ENCODE measurements at regions not wholly inside any gene's neighbourhood (a gene's known extent, or its start where the extent isn't known, plus 50 kb on each side); places are given as distances from the start of the nearest gene placed in this dataset.
A peak's percentile ranks its signal among the peaks of the same experiment; 100 is the strongest.
"Not testable (repeated sequence)": the region's sequence is repeated elsewhere in the genome, so short reads cannot be mapped to it uniquely, and the experiment has no call there.

GRCh38 chr2:64808092-64808491, 154.4 kb upstream of the SERTAD2 start:
- Histone ChIP-seq H3K4me3 (no peak overlapping the region), H3K27me3 (no peaks in the 10 kb centered on the region), H3K36me3 (no peaks in the 10 kb centered on the region), H3K4me1 (peaks cover 9% of the 10 kb centered on the region), H3K27ac (no peak overlapping the region), H4K20me1 (no peaks in the 10 kb centered on the region), H3K9ac (no peak overlapping the region), H3K4me2 (no peak overlapping the region), H3K9me3 (no peaks in the 10 kb centered on the region)
- TF ChIP-seq Cebpa-rat (IDR thresholded peaks at IDR 0.05): no peak

- no peak for TF ChIP-seq Cebpa-rat (IDR thresholded peaks at IDR 0.05)
- Histone ChIP-seq H3K27me3 (no peaks in the 10 kb centered on the region), H3K4me1 (peaks cover 9% of the 10 kb centered on the region), H4K20me1 (no peaks in the 10 kb centered on the region), H3K4me2 (no peak overlapping the region), H3K9ac (no peak overlapping the region), H3K4me3 (no peak overlapping the region), H3K36me3 (no peaks in the 10 kb centered on the region), H3K9me3 (no peaks in the 10 kb centered on the region), H3K27ac (no peak overlapping the region)
These were observed 155.0 kb upstream of the SERTAD2 start for GRCh38 chr2:64808754-64809153.

- Histone ChIP-seq H3K4me1 (peaks cover 9% of the 10 kb centered on the region), H3K9me3 (no peaks in the 10 kb centered on the region), H3K9ac (no peak overlapping the region), H3K27ac (no peak overlapping the region), H3K27me3 (no peaks in the 10 kb centered on the region), H3K4me2 (no peak overlapping the region), H3K4me3 (no peak overlapping the region), H3K36me3 (no peaks in the 10 kb centered on the region), H4K20me1 (no peaks in the 10 kb centered on the region)
- TF ChIP-seq Cebpa-rat (IDR thresholded peaks at IDR 0.05): no peak
These were observed 155.5 kb upstream of the SERTAD2 start for GRCh38 chr2:64809216-64809615.

GRCh38 chr2:64812285-64812684, 158.6 kb upstream of the SERTAD2 start:
- TF ChIP-seq Cebpa-rat (IDR thresholded peaks at IDR 0.05): no peak
- no peak overlapping the region for H3K27ac ChIP-seq
- H3K4me1 ChIP-seq: peaks cover 9% of the 10 kb centered on the region
- no peak overlapping the region for H3K9ac ChIP-seq
- H3K9me3 ChIP-seq: no peaks in the 10 kb centered on the region
- H3K4me3 ChIP-seq: no peak overlapping the region
- peak overlapping the region; percentile 28; the same call in 1 of the 2 replicates for H3K4me2 ChIP-seq
- H4K20me1 ChIP-seq: no peaks in the 10 kb centered on the region
- no peaks in the 10 kb centered on the region for H3K36me3 ChIP-seq
- no peaks in the 10 kb centered on the region for H3K27me3 ChIP-seq

GRCh38 chr2:64814007-64814406, 160.3 kb upstream of the SERTAD2 start:
- TF ChIP-seq Cebpa-rat (IDR thresholded peaks at IDR 0.05): no peak
- no peaks in the 10 kb centered on the region for H4K20me1 ChIP-seq
- H3K27me3 ChIP-seq: no peaks in the 10 kb centered on the region
- H3K27ac ChIP-seq: no peak overlapping the region
- H3K4me1 ChIP-seq: peaks cover 12% of the 10 kb centered on the region
- no peak overlapping the region for H3K9ac ChIP-seq
- no peak overlapping the region for H3K4me3 ChIP-seq
- H3K9me3 ChIP-seq: no peaks in the 10 kb centered on the region
- H3K36me3 ChIP-seq: no peaks in the 10 kb centered on the region
- H3K4me2 ChIP-seq: no peak overlapping the region

GRCh38 chr2:64816526-64816925, 162.8 kb upstream of the SERTAD2 start:
- not testable (repeated sequence) for H3K4me2 ChIP-seq, H3K27me3 ChIP-seq, H3K9me3 ChIP-seq, H3K36me3 ChIP-seq, H3K4me3 ChIP-seq, H3K27ac ChIP-seq, H3K9ac ChIP-seq, H4K20me1 ChIP-seq
- H3K4me1 ChIP-seq: peaks cover 19% of the 10 kb centered on the region

- Histone ChIP-seq H3K9me3 (no peaks in the 10 kb centered on the region), H3K4me3 (no peak overlapping the region), H4K20me1 (no peaks in the 10 kb centered on the region), H3K9ac (no peak overlapping the region), H3K4me2 (no peak overlapping the region), H3K27ac (no peak overlapping the region), H3K27me3 (no peaks in the 10 kb centered on the region), H3K4me1 (peaks cover 13% of the 10 kb centered on the region), H3K36me3 (no peaks in the 10 kb centered on the region)
- TF ChIP-seq Cebpa-rat (IDR thresholded peaks at IDR 0.05): no peak
These were observed 163.7 kb upstream of the SERTAD2 start for GRCh38 chr2:64817453-64817852.

- no peak for TF ChIP-seq Cebpa-rat (IDR thresholded peaks at IDR 0.05)
- no peak overlapping the region for H3K4me3 ChIP-seq
- H3K27ac ChIP-seq: no peak overlapping the region
- H3K4me1 ChIP-seq: peaks cover 20% of the 10 kb centered on the region
- H4K20me1 ChIP-seq: no peaks in the 10 kb centered on the region
- H3K27me3 ChIP-seq: no peaks in the 10 kb centered on the region
- H3K9me3 ChIP-seq: no peaks in the 10 kb centered on the region
- H3K36me3 ChIP-seq: no peaks in the 10 kb centered on the region
- peak overlapping the region; percentile 36; the same call in 1 of the 2 replicates for H3K4me2 ChIP-seq
- no peak overlapping the region for H3K9ac ChIP-seq
These were observed 164.9 kb upstream of the SERTAD2 start for GRCh38 chr2:64818664-64819060.

GRCh38 chr2:64819361-64819760, 165.6 kb upstream of the SERTAD2 start:
- no peaks in the 10 kb centered on the region for H3K27me3 ChIP-seq
- TF ChIP-seq Cebpa-rat (IDR thresholded peaks at IDR 0.05): no peak
- H4K20me1 ChIP-seq: no peaks in the 10 kb centered on the region
- no peak overlapping the region for H3K27ac ChIP-seq
- H3K4me3 ChIP-seq: no peak overlapping the region
- no peaks in the 10 kb centered on the region for H3K36me3 ChIP-seq
- peaks cover 21% of the 10 kb centered on the region for H3K4me1 ChIP-seq
- no peak overlapping the region for H3K9ac ChIP-seq
- peak overlapping the region; percentile 36 for H3K4me2 ChIP-seq
- no peaks in the 10 kb centered on the region for H3K9me3 ChIP-seq

- no peak overlapping the region for H3K4me3 ChIP-seq
- no peaks in the 10 kb centered on the region for H4K20me1 ChIP-seq
- no peak overlapping the region for H3K9ac ChIP-seq
- H3K4me1 ChIP-seq: peaks cover 21% of the 10 kb centered on the region
- no peaks in the 10 kb centered on the region for H3K9me3 ChIP-seq
- no peaks in the 10 kb centered on the region for H3K36me3 ChIP-seq
- peak overlapping the region; percentile 36 for H3K4me2 ChIP-seq
- H3K27ac ChIP-seq: no peak overlapping the region
- H3K27me3 ChIP-seq: no peaks in the 10 kb centered on the region
- TF ChIP-seq Cebpa-rat (IDR thresholded peaks at IDR 0.05): no peak
These were observed 166.3 kb upstream of the SERTAD2 start for GRCh38 chr2:64819774-64820688.

All from BLaER1 (cell line).